Osteoblast (primary cell): ENCODE measurements at regions not wholly inside any gene's neighbourhood (a gene's known extent, or its start where the extent isn't known, plus 50 kb on each side); places are given as distances from the start of the nearest gene placed in this dataset.

Experiments
- DNase-seq: peaks from one replicate; pipeline ENCODE4 v3.0.0; 2011; ENCODE audit warnings: low spot score, mixed read lengths; ENCODE audit not compliant: insufficient read length; ENCODE audit errors: missing footprints
- H2AFZ ChIP-seq: 2 replicates; pipeline ENCODE4 v1.6.0; 2011; ENCODE audit warnings: mild to moderate bottlenecking, low read length
- H3K27ac ChIP-seq: 2 replicates; pipeline ENCODE4 v1.5.1; 2011; ENCODE audit warnings: mild to moderate bottlenecking, low read depth, low read length, moderate library complexity
- H3K27me3 ChIP-seq: 2 replicates; pipeline ENCODE4 v1.6.0; 2012; ENCODE audit warnings: mild to moderate bottlenecking, control low read depth, inconsistent platforms, low read length, moderate library complexity; ENCODE audit not compliant: insufficient read depth
- H3K36me3 ChIP-seq: 2 replicates; pipeline ENCODE4 v1.5.1; 2011; ENCODE audit warnings: mild to moderate bottlenecking, low read length, control low read depth, moderate library complexity; ENCODE audit not compliant: insufficient read depth
- H3K4me1 ChIP-seq: 2 replicates; pipeline ENCODE4 v1.5.1; 2011; ENCODE audit warnings: mild to moderate bottlenecking, low read length, control low read depth, moderate library complexity; ENCODE audit not compliant: insufficient read depth
- H3K4me2 ChIP-seq: 2 replicates; pipeline ENCODE4 v1.6.0; 2011; ENCODE audit warnings: mild to moderate bottlenecking, low read length; ENCODE audit not compliant: insufficient read depth
- H3K4me3 ChIP-seq: fragments of 200-600 bp; sonication (generic); 3 replicates; pipeline ENCODE4 v1.5.1; 2012; ENCODE audit warnings: mild to moderate bottlenecking, low read length, inconsistent platforms; ENCODE audit not compliant: insufficient read depth
- H3K79me2 ChIP-seq: 2 replicates; pipeline ENCODE4 v1.6.0; 2012; ENCODE audit warnings: mild to moderate bottlenecking, low read length, control low read depth, inconsistent platforms; ENCODE audit not compliant: insufficient read depth
- H3K9me3 ChIP-seq: 2 replicates; pipeline ENCODE4 v1.5.1; 2011; ENCODE audit warnings: low read depth, low read length, control low read depth
- H4K20me1 ChIP-seq: 2 replicates; pipeline ENCODE4 v1.6.0; 2012; ENCODE audit warnings: mild to moderate bottlenecking, low read length, control low read depth; ENCODE audit not compliant: insufficient read depth
- TF ChIP-seq, protein P1 (sequence below): IDR thresholded peaks from 2 replicates; pipeline ENCODE4 v1.5.1; 2011; ENCODE audit warnings: mild to moderate bottlenecking, low read depth, low read length, moderate library complexity; ENCODE audit errors: extremely low read depth

DNA sequence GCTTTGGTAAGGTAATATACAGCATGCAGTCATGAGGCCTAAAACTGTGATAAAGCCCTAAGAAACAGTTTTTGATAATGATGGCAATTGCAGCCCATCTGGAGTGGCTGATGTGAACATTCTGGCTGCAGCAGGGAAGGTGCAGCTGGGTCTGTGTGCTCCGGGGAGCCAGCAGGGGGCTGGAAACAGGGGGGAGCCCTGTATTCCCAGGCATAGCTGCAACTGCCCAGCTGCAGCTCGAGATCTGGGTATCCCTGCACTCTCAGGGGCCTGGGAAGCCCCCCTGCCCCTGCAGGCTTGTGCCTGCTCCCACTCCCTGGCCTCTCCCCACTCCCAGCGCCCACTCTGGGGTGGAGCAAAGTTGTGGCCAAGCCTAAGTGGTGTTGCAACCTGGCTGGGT is 95.6 kb downstream of the RRAGB start:
- Histone ChIP-seq H4K20me1 (no peaks in the 10 kb centered on the region), H3K27ac (no peak overlapping the region), H3K79me2 (no peaks in the 10 kb centered on the region), H3K36me3 (no peaks in the 10 kb centered on the region), H3K4me3 (no peak overlapping the region), H3K9me3 (no peaks in the 10 kb centered on the region), H3K27me3 (no peaks in the 10 kb centered on the region), H2AFZ (no peak overlapping the region), H3K4me1 (no peaks in the 10 kb centered on the region), H3K4me2 (no peak overlapping the region)
- no peak for DNase-seq
- TF ChIP-seq, protein P1, sequence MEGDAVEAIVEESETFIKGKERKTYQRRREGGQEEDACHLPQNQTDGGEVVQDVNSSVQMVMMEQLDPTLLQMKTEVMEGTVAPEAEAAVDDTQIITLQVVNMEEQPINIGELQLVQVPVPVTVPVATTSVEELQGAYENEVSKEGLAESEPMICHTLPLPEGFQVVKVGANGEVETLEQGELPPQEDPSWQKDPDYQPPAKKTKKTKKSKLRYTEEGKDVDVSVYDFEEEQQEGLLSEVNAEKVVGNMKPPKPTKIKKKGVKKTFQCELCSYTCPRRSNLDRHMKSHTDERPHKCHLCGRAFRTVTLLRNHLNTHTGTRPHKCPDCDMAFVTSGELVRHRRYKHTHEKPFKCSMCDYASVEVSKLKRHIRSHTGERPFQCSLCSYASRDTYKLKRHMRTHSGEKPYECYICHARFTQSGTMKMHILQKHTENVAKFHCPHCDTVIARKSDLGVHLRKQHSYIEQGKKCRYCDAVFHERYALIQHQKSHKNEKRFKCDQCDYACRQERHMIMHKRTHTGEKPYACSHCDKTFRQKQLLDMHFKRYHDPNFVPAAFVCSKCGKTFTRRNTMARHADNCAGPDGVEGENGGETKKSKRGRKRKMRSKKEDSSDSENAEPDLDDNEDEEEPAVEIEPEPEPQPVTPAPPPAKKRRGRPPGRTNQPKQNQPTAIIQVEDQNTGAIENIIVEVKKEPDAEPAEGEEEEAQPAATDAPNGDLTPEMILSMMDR: no peak

DNA sequence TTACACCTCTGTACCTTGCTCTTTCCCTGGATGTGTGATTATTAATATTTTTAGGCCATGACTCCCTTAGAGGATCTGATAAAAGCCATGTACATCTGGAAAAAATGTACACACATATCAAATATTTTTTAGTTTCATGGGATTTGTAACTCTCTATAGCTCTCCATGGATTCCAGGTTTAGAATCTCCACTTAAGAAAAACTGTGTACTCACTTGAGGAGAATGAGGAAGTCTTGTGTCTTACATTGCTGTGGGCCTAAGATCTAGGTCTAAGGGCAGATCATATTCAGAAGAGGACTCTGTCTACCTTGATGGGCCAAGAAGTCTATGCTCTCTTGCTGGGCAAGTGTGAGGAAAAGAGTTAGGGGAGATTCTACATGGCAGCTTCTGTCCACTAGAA is 98.0 kb downstream of the RRAGB start:
- DNase-seq: no peak
- H3K36me3 ChIP-seq: no peaks in the 10 kb centered on the region

DNA sequence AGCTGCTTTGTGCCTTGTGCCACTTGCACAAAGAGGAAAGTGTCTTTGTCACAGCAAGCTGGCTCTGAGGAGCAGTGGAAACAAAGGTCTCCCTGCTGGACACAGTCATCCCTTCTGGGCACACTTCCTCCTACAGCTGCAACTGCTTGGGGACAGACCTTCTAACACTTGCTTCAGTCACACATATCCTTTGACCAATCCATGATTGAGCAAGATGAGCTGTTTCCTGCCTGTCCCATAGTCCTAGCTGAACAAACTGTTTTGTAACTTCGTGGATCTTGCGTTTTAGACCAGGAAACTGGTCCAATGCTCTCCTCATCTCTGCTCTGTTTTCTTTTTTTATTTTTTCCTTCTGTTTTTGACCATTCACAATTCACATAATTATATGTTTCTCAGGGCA is 98.5 kb downstream of the RRAGB start:
- H3K79me2 ChIP-seq: no peaks in the 10 kb centered on the region
- H3K27ac ChIP-seq: no peak overlapping the region
- no peaks in the 10 kb centered on the region for H3K9me3 ChIP-seq
- H3K27me3 ChIP-seq: no peaks in the 10 kb centered on the region
- TF ChIP-seq, protein P1: no peak
- no peaks in the 10 kb centered on the region for H3K36me3 ChIP-seq
- H4K20me1 ChIP-seq: no peaks in the 10 kb centered on the region
- H3K4me3 ChIP-seq: no peak overlapping the region
- no peaks in the 10 kb centered on the region for H3K4me1 ChIP-seq
- no peak for DNase-seq
- no peak overlapping the region for H2AFZ ChIP-seq
- no peak overlapping the region for H3K4me2 ChIP-seq

More for the DNA sequence above, 98.0 kb downstream of the RRAGB start:
- Histone ChIP-seq H3K4me3 (no peak overlapping the region), H2AFZ (no peak overlapping the region), H3K4me1 (no peaks in the 10 kb centered on the region), H4K20me1 (no peaks in the 10 kb centered on the region), H3K27ac (no peak overlapping the region), H3K9me3 (no peaks in the 10 kb centered on the region), H3K27me3 (no peaks in the 10 kb centered on the region), H3K79me2 (no peaks in the 10 kb centered on the region), H3K4me2 (no peak overlapping the region)
- TF ChIP-seq, protein P1: no peak

DNA sequence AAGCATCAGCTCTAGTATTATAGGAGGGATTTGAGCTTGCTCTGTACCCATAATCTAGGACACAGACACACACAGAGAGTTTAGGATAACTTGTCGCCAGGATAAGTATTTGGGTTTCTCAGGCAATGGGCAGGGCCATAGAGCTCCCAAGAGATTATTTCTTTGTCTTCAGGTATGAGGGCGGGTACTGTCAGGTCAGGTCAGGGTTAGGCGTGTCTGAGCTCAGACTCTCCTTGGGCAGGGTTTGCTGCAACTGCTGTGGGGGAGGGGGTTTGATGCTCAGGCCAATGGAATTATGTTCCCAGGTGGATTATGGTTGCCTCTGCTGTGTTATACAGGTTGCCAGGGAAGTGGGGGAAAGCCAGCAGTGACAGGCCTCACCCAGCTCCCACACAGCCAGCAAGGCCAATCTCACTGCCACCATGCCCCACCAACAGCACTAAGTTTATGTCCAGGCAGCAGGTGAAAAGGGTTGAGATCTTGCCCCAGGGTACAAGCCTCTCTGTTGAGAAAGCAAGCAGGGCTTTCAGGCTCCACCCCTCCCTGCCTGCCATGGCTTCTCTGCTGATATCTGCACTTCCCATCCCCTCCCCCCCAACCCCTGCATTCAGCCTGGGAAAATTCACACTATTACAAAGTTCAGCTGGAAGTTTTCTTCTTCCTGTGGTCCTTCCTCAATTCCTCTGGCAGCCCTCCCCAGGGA is 101.3 kb downstream of the RRAGB start:
- Histone ChIP-seq H3K27me3 (no peaks in the 10 kb centered on the region), H3K27ac (no peak overlapping the region), H3K4me1 (no peaks in the 10 kb centered on the region), H3K4me3 (no peak overlapping the region), H3K79me2 (no peaks in the 10 kb centered on the region), H4K20me1 (no peaks in the 10 kb centered on the region), H2AFZ (no peak overlapping the region), H3K36me3 (no peaks in the 10 kb centered on the region), H3K4me2 (no peak overlapping the region), H3K9me3 (no peaks in the 10 kb centered on the region)
- DNase-seq: no peak
- TF ChIP-seq, protein P1: no peak
